Suppressor macrophage treated with lipopolysaccharide for 1 hour (primary cell): ENCODE measurements at regions not wholly inside any gene's neighbourhood (a gene's known extent, or its start where the extent isn't known, plus 50 kb on each side); places are given as distances from the start of the nearest gene placed in this dataset.
"Not testable (repeated sequence)": the region's sequence is repeated elsewhere in the genome, so short reads cannot be mapped to it uniquely, and the experiment has no call there.

Source experiments
- DNase-seq, 3 donors: peaks; one replicate each; pipeline ENCODE4 v3.0.0-alpha.2; 2020 to 2022

DNA sequence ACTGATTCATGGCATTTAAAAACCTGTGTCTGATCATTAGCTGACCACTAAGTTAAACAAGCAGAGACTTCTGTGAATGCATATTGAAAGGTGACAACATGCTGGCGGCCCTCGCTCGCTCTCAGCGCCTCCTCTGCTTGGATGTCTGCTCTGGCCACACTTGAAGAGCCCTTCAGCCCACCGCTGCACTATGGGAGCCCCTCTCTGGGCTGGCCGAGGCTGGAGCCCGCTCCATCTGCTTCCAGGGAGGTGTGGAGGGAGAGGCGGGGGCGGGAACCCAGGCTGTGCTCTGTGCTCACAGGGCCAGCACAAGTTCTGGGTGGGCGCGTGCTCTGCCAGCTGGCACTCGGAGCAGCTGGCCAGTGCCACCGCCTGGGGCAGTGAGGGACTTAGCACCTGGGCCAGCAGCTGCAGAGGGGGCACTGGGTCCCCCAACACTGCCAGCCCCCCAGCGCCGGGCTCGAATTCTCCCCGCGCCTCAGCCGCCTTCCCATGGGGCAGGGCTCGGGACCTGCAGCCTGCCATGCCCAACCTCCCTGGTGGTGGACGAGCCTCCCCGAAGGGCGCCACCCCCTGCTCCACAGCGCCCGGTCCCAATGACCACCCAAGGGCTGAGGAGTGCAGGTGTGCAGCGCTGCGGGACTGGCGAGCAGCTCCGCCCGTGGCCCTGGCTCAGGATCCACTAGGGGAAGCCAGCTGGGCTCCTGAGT lies 252.4 kb downstream of the ZIC4 start:
- DNase-seq, result no peak

GRCh38 chr3:147152476-147152875 lies 253.9 kb downstream of the ZIC4 start:
- no peak for DNase-seq

DNA sequence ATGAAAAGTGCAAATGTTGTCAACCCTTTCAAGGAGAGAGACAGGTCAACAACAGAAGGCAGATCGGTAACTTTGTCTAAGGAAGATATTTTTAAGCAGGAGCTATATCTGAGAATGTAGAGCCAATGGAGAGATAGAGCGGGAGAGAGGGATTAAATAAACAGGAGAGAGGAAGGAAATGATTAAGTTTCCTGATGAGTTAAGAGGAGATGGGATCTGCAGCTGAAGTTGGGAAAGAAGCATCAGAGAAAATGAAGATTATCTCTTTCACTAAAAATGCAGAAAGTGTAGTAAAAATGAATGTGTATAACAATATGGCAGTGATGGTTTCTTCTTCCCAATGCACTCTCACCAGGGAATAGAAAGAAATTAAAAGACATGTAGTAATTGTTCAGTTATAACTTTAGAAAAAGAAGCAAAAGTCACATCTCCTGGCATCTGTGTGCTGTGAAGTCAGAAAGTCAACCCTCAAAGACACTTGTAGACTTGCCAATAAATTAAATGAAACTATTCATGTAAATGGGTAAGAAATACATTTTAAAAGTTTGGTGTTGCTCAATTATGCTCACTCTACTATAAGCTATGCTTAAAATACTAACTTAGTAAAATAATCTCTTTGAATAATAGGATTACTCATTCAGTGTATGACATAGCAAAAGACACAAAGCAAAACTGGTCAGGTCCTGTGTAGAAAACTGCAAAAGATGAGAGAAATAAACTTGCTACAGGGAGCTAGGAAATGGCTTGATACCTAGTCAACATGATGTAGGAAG lies 264.6 kb downstream of the ZIC4 start:
- DNase-seq, result no peak

DNA sequence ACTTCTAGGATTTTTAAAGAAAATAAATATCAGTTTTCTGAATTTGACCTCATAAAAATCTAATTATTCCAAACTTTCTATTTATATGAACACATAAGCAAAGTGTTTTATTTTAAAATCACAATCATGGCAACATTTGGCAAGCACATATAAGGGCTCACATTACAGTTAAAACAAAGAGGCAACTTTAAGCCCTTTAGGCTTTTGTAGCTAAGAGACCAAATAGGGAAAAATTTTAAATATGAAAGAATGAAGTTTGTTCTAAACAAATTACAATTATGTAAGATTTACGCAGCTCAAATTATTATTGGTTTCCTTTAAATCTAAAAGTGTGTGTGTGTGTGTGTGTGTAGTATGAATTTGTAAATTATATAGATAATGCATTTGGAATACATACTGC lies 267.0 kb downstream of the ZIC4 start:
- DNase-seq, result no peak

- DNase-seq, result no peak
Measured at GRCh38 chr3:147132168-147132567, 274.2 kb downstream of the ZIC4 start.

GRCh38 chr3:147130461-147130860 lies 275.9 kb downstream of the ZIC4 start:
- no peak for DNase-seq

GRCh38 chr3:147129665-147130064 lies 276.7 kb downstream of the ZIC4 start:
- DNase-seq, result no peak

GRCh38 chr3:147122350-147122749 lies 284.0 kb downstream of the ZIC4 start:
- no peak for DNase-seq

- no peak for DNase-seq
Measured at GRCh38 chr3:147119989-147120388, 286.4 kb downstream of the ZIC4 start.

DNA sequence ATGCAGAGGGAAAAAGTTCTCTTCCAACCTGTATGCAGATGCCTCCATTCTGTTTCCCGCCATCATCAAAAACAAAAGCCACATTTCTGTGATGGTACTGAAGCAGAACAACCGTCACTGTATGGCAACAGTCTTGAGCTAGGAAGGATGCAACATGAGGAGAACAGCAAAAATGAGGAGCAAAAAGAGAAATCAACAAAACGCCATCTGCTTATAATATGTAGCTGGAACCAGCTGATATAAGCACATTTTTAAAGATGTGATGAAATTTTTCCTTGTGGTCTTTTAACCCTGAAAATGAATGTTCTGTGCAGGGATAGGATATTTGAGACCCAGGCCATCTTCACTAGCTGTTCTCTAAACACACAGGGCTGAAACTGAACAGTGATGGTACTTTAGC lies 287.0 kb downstream of the ZIC4 start:
- DNase-seq, result no peak

GRCh38 chr3:147118611-147119010 lies 287.7 kb downstream of the ZIC4 start:
- no peak for DNase-seq

- no peak for DNase-seq
Measured at GRCh38 chr3:147117631-147118030, 288.7 kb downstream of the ZIC4 start.

DNA sequence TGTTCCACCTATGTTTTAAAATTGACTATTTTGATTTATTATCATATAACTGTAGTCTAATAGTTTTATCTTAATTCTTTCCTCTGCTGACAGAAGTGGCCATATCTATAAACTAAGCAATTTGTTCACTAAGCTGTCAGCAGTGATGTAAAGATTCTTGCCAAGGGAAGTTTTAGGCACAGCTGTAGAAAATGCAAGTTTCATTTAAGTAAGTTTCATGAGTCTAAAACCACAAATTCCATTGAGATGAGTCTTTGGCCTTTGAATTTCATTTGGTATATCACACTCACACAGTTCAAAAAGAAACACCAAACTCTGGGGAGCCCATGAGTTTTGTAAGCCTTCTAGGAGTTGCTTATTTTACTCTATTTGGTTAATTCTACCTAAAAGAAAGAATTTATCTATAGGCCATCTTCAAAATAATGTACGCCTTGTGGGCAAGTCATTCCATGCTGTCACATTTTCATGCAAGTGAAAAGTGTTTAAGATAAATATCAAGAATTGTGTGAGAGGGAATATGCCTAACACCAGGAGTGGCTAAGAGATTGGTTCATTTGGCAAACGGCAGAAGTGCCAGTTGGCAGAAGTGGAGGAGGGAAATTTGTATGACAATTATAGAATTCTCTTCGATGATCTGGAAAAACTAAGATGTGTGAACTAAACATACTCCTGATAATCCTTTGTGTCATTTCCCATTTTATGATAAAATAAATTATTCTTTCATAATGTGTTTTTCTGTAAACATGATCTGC lies 292.9 kb downstream of the ZIC4 start:
- no peak for DNase-seq

DNA sequence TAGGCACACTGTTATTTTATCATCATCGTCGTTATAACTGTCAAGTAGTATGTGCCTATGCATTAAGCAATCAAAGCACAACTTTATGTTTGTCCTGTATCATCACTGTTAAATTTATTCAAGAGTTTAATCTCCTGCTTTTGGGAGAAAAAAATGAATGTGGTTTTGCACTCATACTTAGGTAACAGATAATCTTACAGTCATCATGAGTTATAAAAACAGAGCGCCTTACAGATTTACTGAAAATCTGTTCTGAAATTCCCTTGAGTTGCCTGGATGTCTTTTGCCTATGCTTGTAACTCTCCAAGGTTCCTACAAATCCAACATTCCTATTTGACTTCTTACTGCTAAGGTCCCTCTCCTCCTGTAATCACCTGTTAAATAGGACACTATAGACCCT lies 307.3 kb downstream of the ZIC4 start:
- no peak for DNase-seq

GRCh38 chr3:147090461-147090860 lies 315.9 kb downstream of the ZIC4 start:
- no peak for DNase-seq

- no peak for DNase-seq
Measured at GRCh38 chr3:147089286-147089685, 317.1 kb downstream of the ZIC4 start.

DNA sequence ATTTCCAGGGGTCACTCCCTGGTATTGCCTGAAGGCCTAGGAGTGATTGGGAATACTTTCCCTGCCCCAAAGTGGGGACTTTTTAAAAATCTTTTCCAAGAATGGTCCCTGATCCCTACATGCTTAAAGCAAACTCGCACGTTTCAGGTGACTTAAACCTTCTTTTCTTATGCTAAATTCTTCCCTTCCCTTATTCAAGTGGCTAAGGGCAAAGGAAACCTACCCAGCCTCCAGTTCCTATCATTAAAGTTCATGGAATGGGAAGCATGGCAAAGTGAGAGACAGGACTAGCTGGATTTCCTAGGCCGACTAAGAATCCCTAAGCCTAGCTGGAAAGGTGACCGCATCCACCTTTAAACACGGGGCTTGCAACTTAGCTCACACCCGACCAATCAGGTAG lies 346.8 kb downstream of the ZIC4 start:
- DNase-seq, result not testable (repeated sequence)

- no peak for DNase-seq
Measured at GRCh38 chr3:147049821-147050220, 356.5 kb downstream of the ZIC4 start.

GRCh38 chr3:147049305-147049704 lies 357.0 kb downstream of the ZIC4 start:
- no peak for DNase-seq

DNA sequence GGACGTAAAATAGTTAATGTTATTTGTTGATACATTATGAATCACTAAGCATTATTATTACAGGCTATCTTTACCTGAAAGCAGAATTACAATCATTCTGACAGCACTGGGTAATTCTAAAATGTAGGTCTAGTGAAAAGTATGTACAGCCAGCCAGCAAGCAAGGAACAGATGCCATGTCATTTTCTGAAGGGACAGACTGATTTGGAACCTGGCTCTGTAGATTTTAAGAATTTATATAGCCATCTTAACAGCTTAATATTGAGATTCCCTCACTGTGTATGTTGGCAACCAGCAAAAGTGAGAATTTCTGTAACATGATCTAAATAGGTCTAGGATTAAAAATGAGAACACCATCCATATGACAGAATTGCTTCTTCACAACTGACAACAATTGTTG lies 359.4 kb downstream of the ZIC4 start:
- no peak for DNase-seq

- no peak for DNase-seq
Measured at GRCh38 chr3:147038481-147038880, 367.9 kb downstream of the ZIC4 start.

DNA sequence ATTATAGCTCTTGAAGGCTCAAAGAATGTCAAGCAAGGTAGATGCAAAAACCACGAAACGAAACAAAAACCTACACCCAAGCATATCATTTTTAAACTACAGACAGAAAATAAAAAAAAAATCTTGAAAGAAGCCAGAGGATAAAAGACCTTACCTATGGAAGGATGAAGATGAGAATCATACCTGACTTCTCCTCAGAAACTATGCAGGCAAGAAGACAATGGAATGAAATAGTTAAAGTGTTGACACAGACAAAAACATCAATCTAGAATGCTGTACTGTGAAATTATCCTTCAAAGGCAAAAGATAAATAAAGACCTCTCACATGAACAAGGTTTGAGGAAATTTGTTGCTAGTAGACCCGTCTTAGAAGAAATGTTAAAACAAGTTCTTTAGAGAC lies 372.0 kb downstream of the ZIC4 start:
- DNase-seq, result no peak

DNA sequence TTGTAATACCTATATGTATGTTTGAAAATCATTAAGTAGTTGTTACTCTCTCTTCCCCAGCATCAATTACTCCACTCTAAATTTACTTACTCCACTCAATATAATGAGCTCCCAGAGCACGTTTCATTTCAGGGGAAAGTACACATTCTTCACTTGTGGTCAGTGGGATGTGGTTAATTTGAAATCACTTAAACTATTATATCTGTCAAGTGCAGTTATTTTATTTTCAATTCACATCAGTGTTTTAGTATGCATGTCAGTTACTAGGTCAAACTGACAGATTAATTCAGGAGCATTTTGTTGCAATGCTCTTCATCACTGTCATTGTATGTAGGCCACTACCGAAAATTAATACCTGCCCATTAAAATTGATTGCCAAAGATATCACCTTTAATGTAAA lies 376.1 kb downstream of the ZIC4 start:
- DNase-seq, result no peak

DNA sequence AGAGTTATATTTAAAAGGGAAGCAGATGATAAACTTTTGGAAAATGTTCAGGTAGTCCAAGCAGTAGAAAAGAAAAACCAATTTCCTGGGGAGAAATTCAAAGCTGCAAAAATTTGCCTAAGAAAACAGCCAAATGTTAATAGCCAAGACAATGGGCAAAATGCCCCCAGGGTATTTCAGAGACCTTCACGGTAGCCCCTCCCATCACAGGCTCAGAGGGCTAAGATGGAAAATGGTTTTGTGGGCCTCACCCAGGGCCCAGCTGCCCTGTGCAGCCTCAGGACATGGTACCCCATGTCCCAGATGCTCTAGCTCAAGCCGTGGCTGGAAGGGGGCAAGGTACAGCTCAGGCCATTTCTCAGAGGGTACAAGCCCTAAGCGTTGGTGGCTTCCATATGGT lies 391.0 kb downstream of the ZIC4 start:
- no peak for DNase-seq
